ENCODE measurements at regions not wholly inside any gene's neighbourhood (a gene's known extent, or its start where the extent isn't known, plus 50 kb on each side); places are given as distances from the start of the nearest gene placed in this dataset.

GRCh38 chr4:23942471-23942870 is 52.6 kb upstream of the PPARGC1A start:
- H3K36me3 ChIP-seq = no peaks in the 10 kb centered on the region
- H3K4me3 Mint-ChIP-seq = no peak overlapping the region
- DNase-seq (ENCODE audit: low spot score) = no peak
- H4K20me1 ChIP-seq (ENCODE audit: low read depth) = no peaks in the 10 kb centered on the region
- no peak overlapping the region for H3K4me3 ChIP-seq
- H3K4me2 ChIP-seq = no peak overlapping the region
- H3K4me1 ChIP-seq = peaks cover 12% of the 10 kb centered on the region
- H3K27ac Mint-ChIP-seq = no peak overlapping the region
- no peaks in the 10 kb centered on the region for H3K27me3 ChIP-seq
- no peaks in the 10 kb centered on the region for H3K9me3 Mint-ChIP-seq
- H3K27me3 Mint-ChIP-seq (ENCODE audit: insufficient read depth, low read depth) = peaks cover 7% of the 10 kb centered on the region
- no peaks in the 10 kb centered on the region for H3F3A ChIP-seq (ENCODE audit: low read depth)
- no peaks in the 10 kb centered on the region for H3K79me2 ChIP-seq (ENCODE audit: low read depth)
- H2AFZ ChIP-seq (replicated peaks) = no peak overlapping the region
- no peak overlapping the region for H3K9ac ChIP-seq
- no peaks in the 10 kb centered on the region for H3K9me3 ChIP-seq (ENCODE audit: low read depth)
- TF ChIP-seq EZH2phosphoT487 (IDR thresholded peaks at IDR 0.05) = no peak
- TF ChIP-seq EZH2 (IDR thresholded peaks at IDR 0.05) = no peak
- no peak for TF ChIP-seq CTCF (IDR thresholded peaks at IDR 0.05)
- peaks cover 13% of the 10 kb centered on the region for H3K4me1 Mint-ChIP-seq
- H3K27ac ChIP-seq = no peak overlapping the region
- H3K36me3 Mint-ChIP-seq = no peaks in the 10 kb centered on the region

Data from neural progenitor cell (in vitro differentiated cells).